AG10803 (cell line): ENCODE measurements at regions not wholly inside any gene's neighbourhood (a gene's known extent, or its start where the extent isn't known, plus 50 kb on each side); places are given as distances from the start of the nearest gene placed in this dataset.
"Not testable (repeated sequence)": the region's sequence is repeated elsewhere in the genome, so short reads cannot be mapped to it uniquely, and the experiment has no call there.

Experiments used
- DNase-seq: peaks from one replicate; pipeline ENCODE4 v3.0.0; 2010; ENCODE audit warnings: low read depth
- H3K4me3 ChIP-seq: 2 replicates; pipeline ENCODE4 v1.5.1; 2011; ENCODE audit warnings: mild to moderate bottlenecking, low read length, control low read depth
- CTCF ChIP-seq: conservative IDR thresholded peaks from 2 replicates; pipeline ENCODE4 v1.5.1; 2011; ENCODE audit warnings: mild to moderate bottlenecking, low read length, control low read depth, inconsistent platforms

- TF ChIP-seq CTCF, result no peak
- H3K4me3 ChIP-seq, result no peak overlapping the region
- DNase-seq, result peak; percentile 88
Measured at GRCh38 chr2:61645911-61646310, 107.8 kb upstream of the XPO1 start.

- not testable (repeated sequence) for DNase-seq, H3K4me3 ChIP-seq
Measured at GRCh38 chr2:61643153-61643552, 105.0 kb upstream of the XPO1 start.

- H3K4me3 ChIP-seq, result no peak overlapping the region
- DNase-seq, result no peak
- no peak for TF ChIP-seq CTCF
Measured at GRCh38 chr2:61640406-61640805, 102.2 kb upstream of the XPO1 start.

- no peak for TF ChIP-seq CTCF
Measured at GRCh38 chr2:61639721-61640120, 101.6 kb upstream of the XPO1 start.

GRCh38 chr2:61636686-61637085 is 98.5 kb upstream of the XPO1 start:
- no peak for TF ChIP-seq CTCF
- no peak overlapping the region for H3K4me3 ChIP-seq
- DNase-seq, result no peak

More at GRCh38 chr2:61639721-61640120, 101.6 kb upstream of the XPO1 start:
- no peak overlapping the region for H3K4me3 ChIP-seq
- DNase-seq, result no peak

GRCh38 chr2:61634512-61634911 is 96.4 kb upstream of the XPO1 start:
- DNase-seq, result no peak
- no peak overlapping the region for H3K4me3 ChIP-seq
- TF ChIP-seq CTCF, result no peak

GRCh38 chr2:61633250-61633649 is 95.1 kb upstream of the XPO1 start:
- DNase-seq, result no peak
- 0 out of 2 replicates have a peak, but pooled peaks have one; percentile 2 for TF ChIP-seq CTCF
- no peak overlapping the region for H3K4me3 ChIP-seq
